Activated naive CD4-positive, alpha-beta T cell treated with anti-CD3 and anti-CD28 coated beads, Interleukin-2, amount 50 U/mL, for 16 hours (primary cell): ENCODE measurements at regions not wholly inside any gene's neighbourhood (a gene's known extent, or its start where the extent isn't known, plus 50 kb on each side); places are given as distances from the start of the nearest gene placed in this dataset.

ENCODE experiments used
- DNase-seq: peaks from one replicate; pipeline ENCODE4 v3.0.0-alpha.2; 2020

DNA sequence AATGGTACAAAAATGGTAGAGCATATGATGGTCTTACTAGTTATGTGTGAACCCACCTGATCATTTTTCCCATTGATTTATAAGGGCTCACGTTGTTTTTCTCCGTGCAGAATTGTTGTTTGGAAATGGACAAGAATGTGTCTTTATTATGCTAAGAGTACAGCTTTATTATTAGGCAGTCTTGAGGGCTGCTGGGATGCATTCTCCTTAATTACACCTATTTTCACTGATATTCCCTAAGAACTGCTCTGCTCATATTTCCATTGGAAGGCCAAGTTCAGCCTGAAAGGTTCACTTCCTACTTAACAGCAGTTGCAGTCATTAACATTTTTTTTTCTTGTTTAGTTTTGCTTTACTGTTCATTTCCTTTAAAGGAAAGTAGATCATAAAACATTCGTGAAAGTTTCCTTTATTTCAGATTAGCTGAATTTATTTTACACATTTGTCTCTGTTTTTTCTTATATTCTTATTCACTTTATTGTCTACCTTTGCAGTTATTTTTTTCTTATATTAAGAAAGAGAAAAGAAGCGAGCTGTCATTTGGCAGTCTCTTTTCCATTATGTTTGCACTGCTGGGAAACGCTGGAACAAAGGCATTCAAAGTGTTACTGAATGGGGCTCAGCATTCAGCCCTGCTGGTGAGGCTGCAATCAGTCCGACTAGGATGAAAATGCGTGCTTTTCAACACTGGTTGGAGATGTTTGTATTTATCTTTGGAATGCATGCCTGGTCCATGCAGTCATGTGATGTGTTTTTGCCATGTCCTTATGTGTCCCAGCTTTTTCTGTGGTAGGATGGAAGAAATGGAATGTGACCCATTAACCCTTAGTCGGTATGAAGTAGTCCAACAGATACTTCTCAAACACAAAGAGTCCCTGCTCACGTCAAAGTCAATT is 602.7 kb upstream of the ZNF608 start:
- DNase-seq = no peak

DNA sequence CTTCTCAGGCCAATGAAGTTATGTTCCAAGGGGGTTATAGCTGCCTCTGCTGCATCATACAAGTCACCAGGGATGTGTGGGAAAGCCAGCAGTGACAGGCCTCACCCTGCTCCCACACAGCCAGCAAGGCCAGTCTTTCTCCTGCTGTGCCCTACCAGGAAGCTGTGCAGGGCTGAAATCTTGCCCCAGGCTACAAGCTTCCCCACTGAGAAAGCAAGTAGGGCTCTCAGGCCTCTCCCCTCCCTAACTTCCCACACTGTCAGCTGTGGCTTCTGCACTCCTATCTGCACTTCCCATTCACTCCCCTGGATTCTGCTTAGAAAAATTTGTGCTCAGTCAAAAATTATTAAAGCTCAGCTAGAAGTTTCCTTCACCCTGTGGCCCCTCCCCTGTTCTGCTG is 611.2 kb upstream of the ZNF608 start:
- DNase-seq = no peak

DNA sequence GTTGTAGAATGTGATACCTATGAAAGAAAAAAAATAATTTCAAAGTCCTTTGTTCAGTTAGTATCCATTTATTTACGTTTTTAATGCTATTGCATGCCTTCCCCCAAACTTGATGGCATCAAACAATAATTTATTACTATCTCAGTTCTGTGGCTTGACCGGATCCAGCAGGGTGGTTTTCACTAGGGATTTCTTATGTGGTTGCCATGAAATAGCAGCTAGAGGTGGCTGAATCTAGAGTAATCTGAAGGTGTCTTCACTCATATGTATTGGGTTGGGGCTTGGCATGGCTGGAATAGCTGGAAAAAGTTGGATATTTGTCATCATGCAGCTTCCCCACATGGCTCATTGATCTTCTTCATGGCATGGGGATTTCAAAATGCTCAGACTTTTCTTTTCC is 619.3 kb upstream of the ZNF608 start:
- no peak for DNase-seq

DNA sequence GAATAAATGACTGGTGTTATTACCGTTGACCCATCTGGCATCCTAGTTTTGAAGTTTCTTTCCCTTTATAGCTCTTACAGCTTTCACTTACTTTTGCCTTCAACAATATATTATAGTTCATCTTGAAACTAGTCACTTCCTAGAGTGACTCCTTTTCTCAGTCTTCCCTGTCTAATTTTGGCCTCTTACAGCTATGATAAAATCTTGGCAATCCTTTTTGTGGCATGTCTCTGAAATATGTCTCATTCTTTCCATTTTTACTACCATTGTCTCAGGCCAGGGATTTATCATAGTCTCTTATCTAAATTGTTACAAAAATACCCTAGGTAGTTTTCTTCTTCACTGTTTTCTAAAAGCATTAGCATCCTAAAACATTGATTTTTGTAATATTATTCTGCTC is 621.3 kb upstream of the ZNF608 start:
- DNase-seq = no peak

DNA sequence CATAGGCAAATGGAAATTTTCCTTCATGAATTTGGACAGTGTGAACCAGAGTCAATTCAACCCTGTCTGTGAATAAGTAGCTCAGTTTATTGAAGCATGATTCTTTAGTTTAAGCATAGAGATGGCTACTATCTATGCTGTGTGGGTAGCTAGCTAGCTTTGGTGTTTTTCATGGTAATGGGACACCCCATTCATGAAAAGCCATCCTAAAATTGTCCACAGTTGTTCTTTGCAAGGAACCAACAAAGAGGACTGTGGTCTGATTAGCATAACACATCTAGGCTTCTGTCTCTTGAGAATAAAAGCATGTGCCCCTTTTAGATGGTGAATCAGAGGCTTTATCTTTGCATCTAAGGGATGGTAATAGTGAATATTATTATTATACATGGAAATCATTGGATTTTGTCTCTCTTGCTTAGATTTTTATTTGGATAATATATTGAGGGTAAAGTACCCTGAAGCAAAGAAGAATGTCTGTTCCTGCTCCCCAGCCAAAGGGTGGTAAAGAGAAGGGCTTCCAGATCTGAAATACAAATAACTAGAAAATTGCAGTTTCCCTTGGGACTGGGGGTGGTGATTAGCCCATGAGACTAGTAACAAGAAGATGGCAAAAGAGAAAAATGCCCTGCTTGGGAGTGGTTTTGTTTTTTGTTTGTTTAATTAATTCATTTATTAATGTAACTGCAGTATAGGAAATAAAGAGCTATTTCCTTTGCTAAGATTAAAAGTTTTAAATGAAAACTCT is 624.2 kb upstream of the ZNF608 start:
- DNase-seq = no peak

DNA sequence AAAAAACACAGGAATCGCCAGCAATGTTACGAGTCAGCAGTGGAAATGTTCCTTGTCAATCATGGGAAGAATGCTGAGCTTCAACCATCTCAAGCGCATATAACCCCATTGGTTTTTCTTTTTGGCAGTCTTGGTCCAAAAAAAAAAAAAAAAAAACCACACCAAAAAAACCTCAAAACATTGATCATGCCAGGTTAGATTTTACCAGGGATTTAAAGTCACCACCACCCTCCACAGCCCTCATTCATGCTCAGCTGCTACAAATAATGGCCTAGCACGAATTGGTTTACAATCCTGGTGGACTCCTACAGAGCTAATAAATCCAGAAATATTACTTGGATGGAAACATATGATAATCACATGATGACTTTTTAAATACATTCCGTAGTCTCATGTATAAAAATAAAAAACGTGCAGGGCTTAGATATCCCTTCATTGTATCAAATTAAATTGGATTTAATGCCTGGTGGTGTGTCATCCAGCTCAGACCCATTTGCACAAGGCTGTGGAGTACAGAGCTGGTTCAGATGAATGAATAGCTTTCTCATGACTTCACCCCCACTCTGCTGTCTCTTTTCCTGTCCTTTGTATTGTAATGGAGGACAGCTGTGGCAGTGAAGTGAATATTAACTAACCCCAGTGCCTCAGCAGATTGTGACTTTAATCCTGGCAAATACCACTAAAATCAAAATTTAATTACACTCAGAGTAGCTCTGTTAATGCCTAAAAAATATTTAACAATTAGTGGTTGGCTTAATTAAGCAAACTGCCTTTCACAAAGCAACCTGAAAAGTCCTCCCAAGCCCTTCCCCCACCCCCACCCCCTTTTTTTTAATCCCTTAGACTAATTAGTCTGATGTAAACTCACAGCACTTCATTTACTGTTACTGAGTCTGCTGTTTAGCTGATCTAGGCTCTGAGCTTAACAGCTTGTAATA is 626.5 kb upstream of the ZNF608 start:
- DNase-seq = no peak

DNA sequence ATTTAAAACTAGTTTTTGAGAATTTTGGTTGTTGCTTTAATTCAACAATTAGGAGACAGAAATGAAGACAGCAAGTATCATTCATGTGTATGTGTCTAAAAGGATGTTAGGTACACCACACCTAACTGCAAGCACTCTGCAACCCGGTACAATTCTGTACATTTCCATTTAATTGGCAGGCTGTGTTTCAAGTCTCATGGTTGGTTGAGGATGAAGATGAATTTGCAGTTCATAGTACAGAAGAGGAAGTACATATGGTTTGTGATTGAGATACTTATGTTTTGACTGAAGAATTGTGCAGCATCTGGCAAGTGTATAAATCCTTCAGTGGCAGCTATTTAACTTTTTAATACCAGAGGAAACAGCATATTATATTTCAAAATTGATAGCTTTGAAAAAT is 628.7 kb upstream of the ZNF608 start:
- no peak for DNase-seq

DNA sequence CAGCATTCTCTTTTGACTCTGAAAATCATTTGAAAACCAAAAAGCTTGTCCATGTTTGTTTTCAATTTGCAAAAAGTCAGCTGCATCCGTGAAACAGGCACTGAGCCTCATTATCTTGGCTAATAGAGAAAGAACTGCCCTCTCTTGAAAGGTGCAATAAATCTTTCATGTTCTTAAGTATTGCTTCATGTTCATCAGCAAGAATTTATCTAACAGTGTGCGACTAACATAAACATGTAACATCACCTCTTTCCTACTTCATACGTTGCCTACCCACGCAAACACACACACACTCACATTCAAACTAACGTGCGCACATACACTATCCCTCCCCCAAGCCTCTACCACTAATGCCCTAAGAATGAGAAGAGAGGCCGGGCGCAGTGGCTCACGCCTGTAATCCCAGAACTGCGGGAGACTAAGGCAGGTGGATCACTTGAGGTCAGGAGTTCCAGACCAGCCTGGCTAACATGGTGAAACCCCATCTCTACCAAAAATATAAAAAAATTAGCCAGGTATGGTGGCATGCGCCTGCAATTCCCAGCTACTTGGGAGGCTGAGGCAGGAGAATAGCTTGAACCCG is 629.7 kb upstream of the ZNF608 start:
- DNase-seq = no peak

DNA sequence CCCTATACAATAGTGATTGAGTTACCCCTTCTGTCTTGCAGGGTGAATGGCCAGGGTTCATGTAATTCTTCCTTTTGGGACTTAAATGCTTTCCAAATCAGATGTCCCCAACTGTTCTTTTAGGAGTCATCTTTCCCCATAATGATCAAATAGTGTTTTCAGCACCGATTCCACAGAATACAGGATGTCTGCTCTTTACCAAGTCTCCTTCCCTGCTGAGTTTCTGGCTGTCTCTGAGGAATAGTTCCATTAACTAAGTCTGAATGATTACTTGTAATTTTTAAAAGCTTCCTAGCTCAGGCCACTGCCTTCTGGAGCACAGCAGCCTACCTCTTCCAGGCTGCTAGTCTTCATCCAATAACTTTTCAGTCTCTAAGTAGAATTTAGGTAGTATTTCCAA is 630.7 kb upstream of the ZNF608 start:
- DNase-seq = no peak

DNA sequence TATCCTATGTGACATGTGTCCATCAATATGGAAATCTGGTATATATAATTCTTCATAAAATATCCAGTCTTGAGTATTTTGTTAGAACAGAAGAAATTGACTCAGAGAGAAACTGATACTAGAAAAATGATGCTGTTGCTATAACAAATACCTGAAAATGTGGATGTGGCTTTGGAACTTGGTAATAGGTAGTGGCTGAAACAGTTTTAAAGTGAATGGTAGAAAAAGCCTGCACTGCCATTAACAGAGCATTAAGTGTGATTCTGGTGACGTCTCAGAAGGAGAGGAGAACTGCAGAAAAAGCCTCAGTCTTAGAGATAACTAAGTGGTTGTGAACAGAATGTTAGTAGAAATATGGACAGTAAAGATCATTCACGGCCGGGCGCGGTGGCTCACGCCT is 634.9 kb upstream of the ZNF608 start:
- DNase-seq = no peak

DNA sequence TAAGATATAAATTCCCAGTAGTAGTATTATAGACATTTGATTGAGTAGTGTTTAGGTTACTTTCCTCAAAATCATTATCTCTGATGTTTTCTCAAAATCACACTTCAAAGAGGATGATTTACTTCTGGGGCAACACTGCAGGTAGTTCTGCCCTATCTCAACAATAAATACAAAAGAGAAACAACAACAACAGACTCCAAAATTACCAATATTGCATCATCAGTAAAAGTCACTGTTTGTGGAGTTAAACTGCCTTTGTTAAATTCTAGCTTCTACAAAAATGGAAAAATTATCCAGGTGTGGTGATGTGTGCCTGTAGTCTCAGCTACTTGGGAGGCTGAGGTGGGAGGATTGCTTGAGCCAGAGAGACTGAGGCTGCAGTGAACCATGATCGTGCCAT is 637.6 kb upstream of the ZNF608 start:
- DNase-seq = no peak

DNA sequence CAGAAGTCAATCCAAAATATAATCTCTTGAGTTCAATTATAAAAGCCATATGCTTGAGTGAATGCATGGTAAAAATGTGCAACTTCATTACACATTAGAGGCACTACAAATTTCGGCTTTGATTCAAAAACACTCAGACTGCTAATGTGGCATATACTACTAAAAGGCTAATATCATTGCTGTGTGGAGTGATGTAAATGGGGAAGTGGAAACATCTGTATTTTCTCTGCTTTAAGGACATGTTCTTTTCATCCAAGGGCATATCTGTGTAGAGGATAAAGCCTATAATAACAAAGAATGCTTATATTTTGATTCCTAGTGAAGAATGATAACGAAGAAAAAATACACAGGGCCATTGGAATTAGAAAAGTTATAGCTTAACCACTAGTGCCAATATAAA is 643.9 kb upstream of the ZNF608 start:
- DNase-seq = no peak

DNA sequence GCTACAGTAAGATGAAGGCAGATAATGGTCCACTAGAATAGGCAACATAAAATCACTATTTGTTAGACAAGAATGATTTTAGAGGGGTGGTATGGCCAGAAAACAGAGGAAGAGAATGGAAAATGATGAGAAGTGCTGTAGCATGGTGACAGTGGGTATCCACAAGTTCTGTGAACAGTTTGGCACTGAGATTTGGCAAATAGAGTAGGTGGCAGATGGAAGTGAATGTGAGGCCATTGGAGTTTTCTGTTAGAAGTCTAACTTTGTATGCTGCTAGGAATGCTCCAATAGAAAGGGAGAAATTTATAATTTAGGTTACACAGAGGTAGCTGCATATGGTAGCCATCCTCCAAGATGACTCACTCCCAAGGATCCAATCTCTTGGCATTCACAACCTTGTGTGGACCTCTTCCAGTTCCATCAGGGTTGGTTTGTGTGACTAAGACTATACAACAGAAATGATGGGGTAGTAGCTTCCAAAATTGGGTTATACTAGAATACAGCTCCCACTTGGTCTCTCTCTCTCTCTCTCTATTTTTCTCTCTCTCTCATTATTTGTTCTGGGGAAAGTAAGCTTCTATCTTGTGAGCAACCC is 646.9 kb upstream of the ZNF608 start:
- no peak for DNase-seq

DNA sequence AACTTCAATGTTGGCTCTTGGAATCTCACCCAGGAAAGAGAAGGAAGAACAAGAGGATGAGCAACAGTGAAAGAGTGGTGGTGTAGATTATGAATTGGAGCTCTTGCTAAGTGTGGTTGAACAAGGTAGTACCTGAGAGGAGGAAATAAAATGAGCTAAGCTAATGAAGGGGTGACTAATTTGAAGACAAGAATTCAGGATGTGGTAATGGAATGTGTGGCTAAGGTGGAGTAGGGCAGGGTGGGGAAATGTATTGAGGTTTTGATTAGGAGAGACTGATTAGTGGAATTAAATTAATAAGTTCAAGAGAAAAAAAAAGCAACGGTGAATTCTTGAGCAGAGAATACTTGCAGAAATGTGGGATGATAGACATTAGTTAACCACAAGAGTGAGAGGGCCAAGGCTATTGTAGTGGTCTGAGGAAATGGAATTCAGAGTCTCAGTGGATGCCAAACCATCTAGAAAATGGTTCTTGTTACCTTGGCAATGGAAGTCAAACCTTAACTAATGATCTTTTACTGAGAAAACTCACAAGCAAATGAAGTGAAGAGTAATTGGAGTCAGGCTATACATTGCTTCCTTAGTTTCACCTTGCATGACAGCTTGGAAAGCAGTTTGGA is 648.3 kb upstream of the ZNF608 start:
- no peak for DNase-seq

DNA sequence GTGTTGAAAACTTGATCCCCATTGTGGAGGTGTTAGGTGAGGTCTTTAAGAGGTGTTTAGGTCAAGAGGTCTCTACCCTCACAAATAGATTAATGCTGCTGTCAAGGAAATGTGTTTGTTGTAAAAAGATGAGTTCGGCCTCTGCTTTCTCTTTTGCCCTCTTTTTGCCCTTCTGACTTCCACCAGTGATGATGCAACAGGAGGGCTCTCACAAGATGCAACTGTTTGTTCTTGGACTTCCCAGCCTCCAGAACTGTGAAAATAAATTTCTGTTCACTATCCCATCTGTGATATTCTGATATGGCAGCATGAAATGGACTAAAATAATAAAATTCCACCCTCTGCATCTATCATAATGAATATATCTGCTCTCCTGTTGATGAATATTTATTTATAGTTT is 650.0 kb upstream of the ZNF608 start:
- no peak for DNase-seq

DNA sequence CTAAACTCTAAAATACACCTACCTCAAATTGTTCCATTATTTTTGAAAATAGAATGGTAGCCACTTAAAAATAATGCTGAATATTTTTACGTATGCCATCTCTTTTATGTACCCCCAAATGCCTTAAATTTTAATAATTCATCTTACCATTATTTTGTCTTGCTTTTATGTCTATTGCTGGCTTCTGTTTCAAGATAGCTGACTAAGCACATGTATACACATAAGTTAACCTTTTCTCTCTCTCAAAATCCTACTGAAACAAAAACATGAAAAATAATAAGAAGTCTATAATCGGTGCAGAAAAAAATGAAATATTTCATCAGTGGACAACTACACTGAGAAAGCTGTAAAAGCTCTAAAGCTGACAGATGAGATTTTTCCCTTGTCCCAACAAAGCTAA is 652.0 kb upstream of the ZNF608 start:
- no peak for DNase-seq

DNA sequence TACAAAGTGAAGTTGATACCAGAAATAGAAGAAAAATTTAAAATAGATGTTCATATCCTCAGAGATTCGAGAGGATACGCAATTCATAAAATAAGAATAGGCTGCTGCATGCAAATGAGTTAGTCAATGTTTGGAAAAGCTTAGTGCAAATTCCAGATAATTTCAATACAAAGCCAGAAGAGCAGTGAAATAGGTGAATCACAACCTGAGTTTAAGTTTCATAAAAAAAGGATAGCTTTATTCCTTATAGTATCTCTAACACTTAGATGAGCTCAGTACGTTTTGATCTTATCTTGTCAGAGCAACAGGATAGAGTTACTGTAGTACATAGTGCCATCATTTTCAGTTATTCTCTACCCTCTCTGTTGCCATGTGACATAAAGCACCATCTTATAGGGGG is 653.4 kb upstream of the ZNF608 start:
- no peak for DNase-seq

DNA sequence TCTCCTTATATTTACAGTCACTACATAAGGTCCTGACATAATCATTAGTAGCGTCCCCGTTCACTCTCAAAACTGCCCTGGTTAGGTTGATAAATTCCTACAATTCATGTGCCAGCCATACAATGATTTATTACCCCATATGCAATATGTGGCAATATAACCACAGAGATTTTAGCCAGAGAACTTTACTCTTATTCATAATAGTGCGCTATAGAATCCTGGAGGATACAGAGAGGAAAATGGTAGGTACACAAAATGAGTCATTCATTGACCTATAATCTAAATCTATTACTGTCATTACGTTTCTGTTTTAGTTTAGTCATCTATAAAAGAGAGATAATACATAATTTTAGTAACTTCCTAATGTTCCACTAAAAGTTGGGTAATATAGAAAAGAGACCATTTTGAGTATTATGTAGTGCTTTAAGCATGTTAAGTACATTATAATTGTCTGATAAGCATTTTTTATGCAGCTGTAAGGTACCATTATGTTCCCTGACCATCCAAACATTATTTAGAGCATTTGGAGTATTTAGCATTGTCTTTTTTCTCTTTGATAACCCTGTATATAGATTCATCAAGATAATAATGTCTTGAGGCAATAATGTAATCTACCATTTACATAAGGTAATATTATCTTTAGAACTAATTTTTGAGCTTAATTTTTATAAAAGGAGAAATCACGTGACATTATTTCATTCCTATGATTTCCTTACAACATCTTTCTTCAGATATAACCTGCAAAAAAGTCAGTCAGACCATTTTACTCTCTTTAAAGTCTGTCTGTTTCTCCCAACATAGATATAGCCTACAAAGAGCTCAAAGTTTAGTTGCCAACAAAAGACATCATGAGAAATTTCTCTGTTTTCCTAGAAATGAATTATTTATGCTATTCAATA is 655.5 kb upstream of the ZNF608 start:
- DNase-seq = no peak

DNA sequence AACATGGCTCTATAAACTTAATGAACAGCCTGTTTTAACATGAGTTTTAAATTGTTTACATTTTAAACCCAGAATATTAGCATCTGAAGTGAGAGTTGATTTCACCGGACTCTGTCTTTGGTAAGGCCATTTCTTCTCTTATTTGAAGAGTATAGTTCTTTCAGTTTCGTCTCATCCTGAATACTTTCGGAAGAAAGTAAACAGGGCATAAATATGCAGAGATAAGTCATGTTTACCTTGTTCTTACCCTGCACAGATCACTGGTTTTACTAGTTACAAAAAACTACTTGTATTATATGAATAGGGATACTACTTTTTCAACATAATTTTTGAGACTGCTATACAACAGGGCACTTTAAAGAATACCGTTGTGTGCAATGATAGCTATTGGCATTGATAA is 656.3 kb upstream of the ZNF608 start:
- no peak for DNase-seq

DNA sequence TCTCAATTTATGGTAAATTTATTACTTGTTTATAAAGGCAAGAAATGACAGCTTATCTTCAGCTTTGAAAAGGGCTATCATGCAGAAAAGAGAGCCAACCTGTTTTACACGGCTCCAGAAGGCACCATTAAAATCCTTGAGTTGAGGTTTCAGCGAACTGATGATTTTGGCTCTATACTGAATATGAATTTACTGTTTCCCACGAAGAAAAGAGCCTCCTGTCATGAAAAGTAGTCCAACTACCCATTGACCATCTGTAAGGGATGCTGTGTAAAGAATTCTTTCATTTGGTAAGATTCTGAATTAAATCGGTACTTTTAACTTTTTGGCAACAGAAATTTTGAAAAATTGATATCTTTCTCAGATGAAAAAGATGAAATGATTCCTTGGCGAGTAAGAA is 657.6 kb upstream of the ZNF608 start:
- DNase-seq = no peak
